MM.1S (cell line): ENCODE measurements at regions not wholly inside any gene's neighbourhood (a gene's known extent, or its start where the extent isn't known, plus 50 kb on each side); places are given as distances from the start of the nearest gene placed in this dataset.

ENCODE experiments used
- DNase-seq: peaks from one replicate; pipeline ENCODE4 v3.0.0-alpha.2; 2015
- H2AFZ ChIP-seq: fragments of 300-600 bp; sonication (generic); 2 replicates; pipeline ENCODE4 v1.6.0; 2016; ENCODE audit warnings: antibody characterized with exemption, low read length
- H3F3A ChIP-seq: fragments of 300-600 bp; sonication (generic); 2 replicates; pipeline ENCODE4 v1.6.1; 2016; ENCODE audit warnings: mild to moderate bottlenecking, antibody characterized with exemption, low read length, moderate library complexity, mixed read lengths; ENCODE audit not compliant: insufficient read depth
- H3K27ac ChIP-seq: fragments of 300-600 bp; sonication (generic); 2 replicates; pipeline ENCODE4 v1.5.1; 2016; ENCODE audit warnings: mild to moderate bottlenecking, low read length
- H3K27me3 ChIP-seq: fragments of 300-600 bp; sonication (generic); replicated peaks from 2 replicates; pipeline ENCODE4 v1.6.0; 2016; ENCODE audit warnings: low read length; ENCODE audit not compliant: insufficient read depth
- H3K36me3 ChIP-seq: fragments of 300-600 bp; sonication (generic); replicated peaks from 2 replicates; pipeline ENCODE4 v1.6.1; 2016; ENCODE audit warnings: mild to moderate bottlenecking, low read length, mixed read lengths; ENCODE audit not compliant: insufficient read depth
- H3K4me1 ChIP-seq: fragments of 300-600 bp; sonication (generic); 2 replicates; pipeline ENCODE4 v1.6.1; 2016; ENCODE audit warnings: low read length, mixed read lengths
- H3K4me2 ChIP-seq: fragments of 300-600 bp; sonication (generic); 2 replicates; pipeline ENCODE4 v1.6.0; 2016; ENCODE audit warnings: low read depth, low read length
- H3K4me3 ChIP-seq: fragments of 300-600 bp; sonication (generic); 2 replicates; pipeline ENCODE4 v1.5.1; 2016; ENCODE audit warnings: low read length, mixed read lengths
- H3K79me2 ChIP-seq: fragments of 300-600 bp; sonication (generic); 2 replicates; pipeline ENCODE4 v1.6.1; 2016; ENCODE audit warnings: mixed run types, low read length, mixed read lengths
- H3K9ac ChIP-seq: fragments of 300-600 bp; sonication (generic); 2 replicates; pipeline ENCODE4 v1.6.1; 2016; ENCODE audit warnings: low read length, mixed read lengths
- H3K9me2 ChIP-seq: fragments of 300-600 bp; sonication (generic); replicated peaks from 2 replicates; pipeline ENCODE4 v1.6.1; 2016; ENCODE audit warnings: mild to moderate bottlenecking, low read length, mixed read lengths; ENCODE audit not compliant: insufficient read depth
- H3K9me3 ChIP-seq: fragments of 300-600 bp; sonication (generic); replicated peaks from 2 replicates; pipeline ENCODE4 v1.6.1; 2016; ENCODE audit warnings: mild to moderate bottlenecking, low read length, mixed read lengths; ENCODE audit not compliant: insufficient read depth
- H4K20me1 ChIP-seq: fragments of 300-600 bp; sonication (generic); 2 replicates; pipeline ENCODE4 v1.6.1; 2016; ENCODE audit warnings: mild to moderate bottlenecking, low read length, moderate library complexity, mixed read lengths; ENCODE audit not compliant: insufficient read depth
- EZH2 ChIP-seq: fragments of 300-600 bp; sonication (generic); optimal IDR thresholded peaks from 2 replicates; pipeline ENCODE3; 2017; ENCODE audit warnings: low read depth, mild to moderate bottlenecking, antibody characterized with exemption, low read length, mixed read lengths
- EZH2phosphoT487 ChIP-seq: fragments of 300-600 bp; sonication (generic); IDR thresholded peaks from 2 replicates; pipeline ENCODE4 v1.6.1; 2018; ENCODE audit warnings: antibody characterized with exemption, low read length
- TF ChIP-seq, protein P1 (sequence below): fragments of 300-600 bp; sonication (generic); IDR thresholded peaks from 2 replicates; pipeline ENCODE4 v1.5.1; 2016; ENCODE audit warnings: antibody characterized with exemption, low read length, mixed read lengths

DNA sequence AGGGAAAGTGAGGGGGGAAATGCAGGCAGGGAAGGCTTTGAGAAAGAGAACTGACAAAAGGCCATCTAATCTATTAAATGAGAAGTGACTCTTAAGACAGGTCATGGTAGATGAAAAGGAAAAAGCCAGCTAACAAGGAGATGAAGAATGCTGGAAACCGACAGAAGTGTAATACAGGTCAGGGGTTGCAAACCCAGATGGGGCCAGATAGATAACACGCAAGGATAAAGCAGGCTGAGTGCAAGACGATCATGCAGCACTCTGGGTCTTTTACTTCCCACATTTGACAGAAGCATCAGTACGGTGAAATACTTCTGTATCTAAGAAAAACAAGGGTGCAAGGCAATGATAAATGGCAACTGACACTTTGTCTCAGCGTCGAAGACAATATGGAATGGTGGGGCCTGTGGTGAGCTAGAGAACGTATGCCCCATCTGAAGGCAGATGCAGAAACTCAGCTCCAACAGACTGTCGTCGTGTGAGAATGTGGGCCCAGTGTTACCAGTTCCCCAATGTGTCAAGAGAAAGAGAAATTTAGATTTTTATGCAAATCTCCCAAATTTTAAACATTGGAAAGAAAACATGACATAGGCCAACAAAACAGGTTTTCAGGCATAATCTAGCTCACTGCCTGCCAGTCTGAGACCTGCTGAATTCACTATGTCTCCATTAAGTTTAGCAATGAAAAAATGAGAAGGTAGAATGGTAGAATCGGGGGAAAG is 187.4 kb downstream of the PHLDA1 start:
- TF ChIP-seq EZH2phosphoT487 (no peak), EZH2 (no peak)
- Histone ChIP-seq H3K27me3 (no peaks in the 10 kb centered on the region), H3K4me1 (no peaks in the 10 kb centered on the region), H2AFZ (no peak overlapping the region), H3K27ac (no peak overlapping the region), H3F3A (no peaks in the 10 kb centered on the region), H3K9ac (no peak overlapping the region), H3K36me3 (no peaks in the 10 kb centered on the region), H3K4me2 (no peak overlapping the region), H3K4me3 (no peak overlapping the region), H3K79me2 (no peaks in the 10 kb centered on the region), H3K9me2 (no peaks in the 10 kb centered on the region), H3K9me3 (no peaks in the 10 kb centered on the region), H4K20me1 (no peaks in the 10 kb centered on the region)
- DNase-seq, result no peak

DNA sequence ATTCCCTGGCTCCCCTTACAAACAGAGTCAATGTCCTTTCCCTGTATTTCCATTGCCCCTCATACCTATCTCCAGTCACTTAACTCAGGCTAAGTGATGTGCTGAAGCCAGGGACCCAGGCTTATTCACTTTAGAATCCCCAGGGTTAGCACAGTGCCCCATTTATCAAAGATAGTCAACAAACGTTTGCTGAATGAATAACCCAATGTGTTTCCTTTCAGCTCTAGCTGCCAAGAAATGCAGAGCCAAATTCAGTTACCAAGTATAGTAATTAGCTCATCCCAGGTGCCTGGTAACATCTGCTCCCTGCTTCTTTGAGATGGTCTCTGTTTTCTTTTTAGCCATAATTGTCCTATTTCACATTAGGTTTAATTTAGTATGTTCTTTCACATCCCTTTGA is 189.5 kb downstream of the PHLDA1 start:
- Histone ChIP-seq H3K4me1 (no peaks in the 10 kb centered on the region), H3F3A (no peaks in the 10 kb centered on the region), H3K27ac (no peak overlapping the region), H3K9ac (no peak overlapping the region), H4K20me1 (no peaks in the 10 kb centered on the region), H3K4me3 (no peak overlapping the region), H2AFZ (no peak overlapping the region), H3K9me2 (no peaks in the 10 kb centered on the region), H3K9me3 (no peaks in the 10 kb centered on the region), H3K27me3 (no peaks in the 10 kb centered on the region), H3K4me2 (no peak overlapping the region), H3K36me3 (no peaks in the 10 kb centered on the region), H3K79me2 (no peaks in the 10 kb centered on the region)
- DNase-seq, result no peak
- TF ChIP-seq EZH2phosphoT487, result no peak
- TF ChIP-seq, protein P1, sequence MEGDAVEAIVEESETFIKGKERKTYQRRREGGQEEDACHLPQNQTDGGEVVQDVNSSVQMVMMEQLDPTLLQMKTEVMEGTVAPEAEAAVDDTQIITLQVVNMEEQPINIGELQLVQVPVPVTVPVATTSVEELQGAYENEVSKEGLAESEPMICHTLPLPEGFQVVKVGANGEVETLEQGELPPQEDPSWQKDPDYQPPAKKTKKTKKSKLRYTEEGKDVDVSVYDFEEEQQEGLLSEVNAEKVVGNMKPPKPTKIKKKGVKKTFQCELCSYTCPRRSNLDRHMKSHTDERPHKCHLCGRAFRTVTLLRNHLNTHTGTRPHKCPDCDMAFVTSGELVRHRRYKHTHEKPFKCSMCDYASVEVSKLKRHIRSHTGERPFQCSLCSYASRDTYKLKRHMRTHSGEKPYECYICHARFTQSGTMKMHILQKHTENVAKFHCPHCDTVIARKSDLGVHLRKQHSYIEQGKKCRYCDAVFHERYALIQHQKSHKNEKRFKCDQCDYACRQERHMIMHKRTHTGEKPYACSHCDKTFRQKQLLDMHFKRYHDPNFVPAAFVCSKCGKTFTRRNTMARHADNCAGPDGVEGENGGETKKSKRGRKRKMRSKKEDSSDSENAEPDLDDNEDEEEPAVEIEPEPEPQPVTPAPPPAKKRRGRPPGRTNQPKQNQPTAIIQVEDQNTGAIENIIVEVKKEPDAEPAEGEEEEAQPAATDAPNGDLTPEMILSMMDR, result no peak
- no peak for TF ChIP-seq EZH2

DNA sequence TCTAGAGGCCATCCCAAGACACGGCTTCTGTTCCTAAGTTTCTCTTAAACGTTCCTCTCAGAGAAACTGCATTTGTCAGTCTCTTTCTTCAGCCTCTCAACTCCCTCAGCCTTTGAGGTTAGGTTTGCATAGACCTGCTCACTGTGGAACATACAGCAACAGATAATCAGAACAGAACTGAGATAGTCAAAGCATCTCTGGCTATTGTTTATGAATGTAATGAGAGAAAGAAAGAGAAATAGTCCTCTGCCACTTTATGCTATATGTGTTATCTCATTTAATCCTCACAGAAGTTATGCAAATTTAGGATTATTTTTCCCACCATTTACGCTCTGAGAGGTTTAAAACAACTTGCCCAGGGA is 190.6 kb downstream of the PHLDA1 start:
- Histone ChIP-seq H3K36me3 (no peaks in the 10 kb centered on the region), H3K27ac (no peak overlapping the region), H3K79me2 (no peaks in the 10 kb centered on the region), H4K20me1 (no peaks in the 10 kb centered on the region), H3K4me1 (no peaks in the 10 kb centered on the region), H3K4me3 (no peak overlapping the region), H2AFZ (no peak overlapping the region), H3K9me3 (no peaks in the 10 kb centered on the region), H3K27me3 (no peaks in the 10 kb centered on the region), H3K9me2 (no peaks in the 10 kb centered on the region), H3K4me2 (no peak overlapping the region), H3F3A (no peaks in the 10 kb centered on the region), H3K9ac (no peak overlapping the region)
- no peak for TF ChIP-seq EZH2
- no peak for DNase-seq

DNA sequence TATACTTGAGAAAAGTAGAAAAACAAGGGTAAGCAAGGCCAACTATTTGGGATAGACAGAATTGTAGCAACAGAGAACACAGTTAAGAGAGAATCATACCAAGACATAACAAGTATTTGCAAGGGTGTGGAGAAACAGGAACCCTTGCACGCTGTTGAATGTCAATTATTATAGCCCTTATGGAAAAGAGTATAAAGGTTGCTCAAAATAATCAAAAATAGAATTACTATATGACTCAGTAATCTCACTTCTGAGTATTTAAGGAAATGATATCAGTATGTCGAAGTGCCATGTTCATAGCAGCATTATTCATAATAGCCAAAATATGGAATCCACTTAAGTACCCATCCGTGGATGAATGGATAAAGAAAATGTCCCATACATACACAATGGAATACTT is 193.3 kb downstream of the PHLDA1 start:
- no peaks in the 10 kb centered on the region for H4K20me1 ChIP-seq
- H3K27me3 ChIP-seq, result no peaks in the 10 kb centered on the region
- H3K9me3 ChIP-seq, result no peaks in the 10 kb centered on the region
- no peak overlapping the region for H3K4me2 ChIP-seq
- no peak overlapping the region for H3K27ac ChIP-seq
- no peaks in the 10 kb centered on the region for H3F3A ChIP-seq
- no peaks in the 10 kb centered on the region for H3K4me1 ChIP-seq
- no peak for DNase-seq
- H3K9me2 ChIP-seq, result no peaks in the 10 kb centered on the region
- no peaks in the 10 kb centered on the region for H3K36me3 ChIP-seq
- TF ChIP-seq EZH2phosphoT487 (no peak), EZH2 (no peak)
- TF ChIP-seq, protein P1, result no peak
- H3K4me3 ChIP-seq, result no peak overlapping the region
- H2AFZ ChIP-seq, result no peak overlapping the region
- H3K79me2 ChIP-seq, result no peaks in the 10 kb centered on the region
- H3K9ac ChIP-seq, result no peak overlapping the region
